ENCODE measurements at regions not wholly inside any gene's neighbourhood (a gene's known extent, or its start where the extent isn't known, plus 50 kb on each side); places are given as distances from the start of the nearest gene placed in this dataset.
A peak's percentile ranks its signal among the peaks of the same experiment; 100 is the strongest.

GRCh38 chr4:117801756-117802155 is 232.5 kb upstream of the NDST3 start:
- no peak for DNase-seq (ENCODE audit: low read depth in 2 of 2)

DNA sequence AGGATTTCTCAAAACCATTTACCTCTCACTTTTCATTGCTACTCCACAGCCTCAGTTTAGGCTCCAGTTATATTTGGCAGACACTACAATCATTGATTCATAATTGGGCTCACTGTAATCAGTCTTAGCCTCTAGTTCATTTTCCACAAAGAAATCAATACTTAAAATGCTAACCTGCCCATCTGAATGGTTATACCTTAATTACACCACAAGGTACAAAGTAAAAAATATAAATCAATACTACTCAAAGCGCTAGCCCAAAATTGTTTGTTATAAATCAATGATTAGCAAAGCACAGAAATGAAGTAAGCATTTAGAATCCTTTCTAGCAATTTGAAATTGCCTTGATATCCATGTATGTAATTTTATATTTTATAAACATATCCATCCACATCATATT is 222.6 kb upstream of the NDST3 start:
- no peak for DNase-seq (ENCODE audit: low read depth in 2 of 2)

DNA sequence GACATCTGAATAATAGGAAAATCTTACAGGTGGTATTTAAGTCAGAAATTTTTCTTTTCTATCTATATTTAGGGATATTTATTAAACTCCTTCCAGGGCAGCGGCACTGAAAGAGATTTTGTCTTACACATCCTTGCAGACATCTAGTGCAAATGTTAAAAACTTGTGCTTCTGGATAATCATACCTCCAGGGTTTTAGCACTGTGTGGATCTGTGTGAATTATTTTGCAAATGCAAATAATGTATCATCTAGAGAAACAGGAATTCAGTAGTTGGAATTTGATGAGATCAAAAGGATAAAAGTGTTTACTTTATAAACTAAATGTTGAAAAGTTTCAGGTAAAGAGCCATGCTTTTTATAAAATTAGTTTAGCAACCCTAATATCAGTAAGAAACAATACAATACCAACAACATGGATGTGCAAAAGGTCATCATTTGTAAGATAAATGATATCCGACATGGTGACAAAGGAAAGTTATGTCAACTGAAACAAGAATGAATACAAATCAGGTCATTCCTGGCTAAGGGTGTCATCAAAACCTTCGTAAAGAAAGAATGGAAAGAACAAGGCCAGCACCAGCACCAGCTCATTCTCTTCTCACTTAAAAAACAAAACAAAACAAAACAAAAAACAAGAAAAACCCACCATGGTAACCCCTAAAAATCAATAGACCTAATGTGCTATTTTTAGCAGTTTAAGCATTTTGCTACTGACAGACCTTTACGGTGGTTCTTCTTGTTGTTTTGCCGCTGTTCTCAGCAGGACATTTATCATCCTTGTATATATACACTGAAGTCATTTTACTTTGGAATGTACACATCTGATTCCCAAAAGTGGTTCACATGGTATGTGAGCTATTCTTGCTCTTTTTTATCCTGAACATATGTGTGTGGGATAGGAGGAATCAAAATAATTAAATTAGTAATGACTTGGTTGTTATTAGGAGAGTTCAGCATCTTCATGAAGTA is 219.7 kb upstream of the NDST3 start:
- DNase-seq (ENCODE audit: low read depth in 2 of 2): peak; percentile 31 to 33

DNA sequence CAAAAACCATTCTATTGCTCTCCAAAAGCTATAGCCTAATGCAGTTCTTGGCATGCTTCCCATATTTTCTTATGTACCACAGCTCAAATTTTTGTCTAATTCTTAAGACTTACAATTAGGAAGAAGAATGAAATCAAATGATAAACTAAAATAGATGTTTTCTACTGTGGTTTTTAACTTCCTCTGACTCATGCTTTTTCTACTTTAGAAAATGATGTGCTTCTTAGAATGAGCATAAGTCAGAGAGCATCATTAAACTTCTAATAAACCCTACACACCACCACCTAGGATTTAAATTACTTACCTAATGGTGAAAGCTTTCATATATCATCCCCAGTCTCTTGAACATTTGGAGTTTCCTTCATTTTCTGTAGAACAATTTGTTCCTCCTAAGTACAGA is 217.0 kb upstream of the NDST3 start:
- DNase-seq (ENCODE audit: low read depth in 2 of 2): no peak

- DNase-seq (ENCODE audit: low read depth in 2 of 2): no peak
Observed at GRCh38 chr4:117821834-117822233, 212.5 kb upstream of the NDST3 start.

DNA sequence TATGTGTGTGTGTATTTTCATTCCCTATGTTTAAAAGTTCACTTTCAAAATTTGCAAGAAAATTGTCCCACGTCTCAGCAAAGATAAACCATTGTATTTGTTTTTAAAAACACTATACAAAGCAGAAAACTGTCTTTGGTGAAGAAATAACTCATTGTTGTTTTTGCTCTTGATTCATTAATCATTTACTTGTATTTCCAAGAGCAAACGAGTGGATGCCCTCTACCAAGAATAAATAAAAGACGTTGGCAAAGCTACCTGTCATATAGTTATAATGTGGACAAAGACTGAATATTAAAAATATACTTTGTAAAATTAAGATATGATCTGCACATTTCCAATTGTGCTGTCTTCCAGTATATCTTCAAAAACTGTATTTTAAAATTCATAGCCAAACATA is 210.9 kb upstream of the NDST3 start:
- DNase-seq (ENCODE audit: low read depth in 2 of 2): no peak

DNA sequence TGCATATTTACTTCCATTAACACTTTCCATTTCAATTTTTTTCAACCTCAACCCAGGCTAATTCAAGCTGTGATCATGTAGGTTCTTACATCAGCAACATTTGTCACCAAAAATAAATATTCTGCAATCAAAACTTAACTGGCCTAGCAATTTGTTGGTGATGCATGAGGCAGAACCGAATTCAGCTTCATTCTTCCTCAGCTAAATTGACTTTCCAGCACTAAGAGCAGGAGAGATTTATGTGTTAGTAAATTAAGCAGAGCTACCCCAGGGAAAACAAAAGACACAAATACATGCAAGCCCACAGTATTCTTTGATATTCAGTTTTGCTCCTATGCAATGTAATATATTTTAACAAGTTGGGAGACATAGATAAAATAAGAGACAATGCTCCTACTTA is 208.7 kb upstream of the NDST3 start:
- no peak for DNase-seq (ENCODE audit: low read depth in 2 of 2)

DNA sequence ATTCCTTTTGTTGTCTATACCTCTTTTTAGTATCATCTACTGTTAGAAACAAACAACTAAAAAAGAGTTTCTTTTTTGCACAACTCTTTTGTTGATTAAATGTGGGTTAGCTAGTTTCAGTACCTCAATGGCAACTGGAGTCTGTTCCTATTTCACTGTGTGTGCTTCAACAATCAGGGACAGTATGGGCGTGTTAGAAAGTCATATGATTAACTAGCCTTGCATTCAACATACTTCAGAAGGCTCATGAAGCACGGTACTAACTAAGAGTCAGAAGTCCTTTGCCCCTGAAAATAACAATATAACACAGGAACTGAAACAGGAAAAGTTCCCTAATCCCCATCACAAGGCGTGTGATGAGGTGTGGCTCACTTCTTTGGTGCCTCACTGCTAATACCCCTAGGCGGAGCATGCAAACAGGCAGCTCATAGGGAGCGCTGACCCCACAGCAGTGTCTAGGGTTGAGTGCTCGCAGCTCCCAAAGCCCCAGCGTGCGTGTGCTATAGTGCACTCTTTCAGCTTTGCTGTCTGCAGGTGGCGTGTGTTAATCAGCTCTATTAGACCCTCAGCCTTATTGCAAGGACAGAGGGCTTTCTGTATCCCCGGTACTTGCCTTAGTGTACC is 203.1 kb upstream of the NDST3 start:
- DNase-seq (ENCODE audit: low read depth in 2 of 2): no peak

DNA sequence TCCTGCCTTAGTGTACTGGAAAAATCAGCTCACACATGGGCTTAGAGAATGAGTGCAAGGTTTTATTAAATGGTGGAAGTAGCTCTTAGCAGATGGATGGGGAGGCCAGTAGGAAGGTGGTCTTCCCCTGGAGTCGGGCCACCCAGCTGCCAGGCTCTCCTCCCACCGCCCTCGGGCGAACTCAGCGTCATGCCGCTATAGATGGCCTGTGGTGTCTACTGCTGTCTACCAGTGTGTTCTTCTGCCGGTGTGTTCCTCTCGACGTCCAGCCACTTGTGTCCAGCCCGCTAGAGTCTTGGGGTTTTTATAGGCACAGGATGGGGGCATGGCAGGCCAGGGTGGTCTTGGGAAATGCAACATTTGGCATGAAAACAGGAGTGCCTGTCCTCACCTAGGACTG is 198.7 kb upstream of the NDST3 start:
- no peak for DNase-seq (ENCODE audit: low read depth in 2 of 2)

GRCh38 chr4:117844594-117844993 is 189.7 kb upstream of the NDST3 start:
- DNase-seq (ENCODE audit: low read depth in 2 of 2): no peak

- no peak for DNase-seq (ENCODE audit: low read depth in 2 of 2)
Observed at GRCh38 chr4:117845270-117845669, 189.0 kb upstream of the NDST3 start.

- DNase-seq (ENCODE audit: low read depth in 2 of 2): no peak
Observed at GRCh38 chr4:117847849-117848248, 186.4 kb upstream of the NDST3 start.

- no peak for DNase-seq (ENCODE audit: low read depth in 2 of 2)
Observed at GRCh38 chr4:117868201-117868600, 166.1 kb upstream of the NDST3 start.

DNA sequence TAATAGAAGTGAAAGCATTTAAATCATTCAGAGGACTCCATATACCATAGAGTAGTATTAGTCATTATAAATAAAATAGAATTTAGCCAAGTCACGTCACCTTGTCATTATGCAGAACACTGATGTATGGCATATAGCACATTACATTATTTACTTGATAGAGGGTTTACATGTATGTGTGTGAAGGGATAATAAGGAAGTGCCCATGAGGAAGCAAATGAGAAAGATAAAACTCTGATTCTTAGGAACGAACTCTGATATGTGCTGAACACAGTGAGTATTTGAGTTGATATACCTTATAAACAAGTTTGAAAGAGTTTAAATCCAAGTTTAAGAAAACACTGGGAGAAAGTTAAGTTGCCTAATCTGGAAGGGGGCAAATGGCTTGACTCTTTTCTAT is 160.5 kb upstream of the NDST3 start:
- no peak for DNase-seq (ENCODE audit: low read depth in 2 of 2)

- no peak for DNase-seq (ENCODE audit: low read depth in 2 of 2)
Observed at GRCh38 chr4:117874216-117874615, 160.1 kb upstream of the NDST3 start.

DNA sequence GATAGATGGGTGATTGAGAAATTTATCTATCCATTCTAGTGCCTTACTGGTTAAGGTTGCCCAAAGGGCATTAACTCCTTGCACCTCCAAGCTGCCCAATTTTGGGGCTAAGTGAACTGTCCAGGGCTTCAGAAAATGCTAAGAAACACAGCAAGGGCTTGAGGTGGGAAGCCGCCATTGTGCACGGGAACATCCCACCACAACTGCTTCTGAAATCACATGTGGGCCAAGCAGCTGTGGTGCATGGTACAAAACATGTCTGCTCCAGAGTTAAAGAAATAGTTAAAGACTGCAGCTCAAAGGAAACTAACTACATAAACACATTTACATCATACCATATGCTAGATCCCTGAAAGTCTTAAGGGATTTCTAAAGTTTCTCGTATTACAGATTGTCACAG is 144.3 kb upstream of the NDST3 start:
- DNase-seq (ENCODE audit: low read depth in 2 of 2): no peak

DNA sequence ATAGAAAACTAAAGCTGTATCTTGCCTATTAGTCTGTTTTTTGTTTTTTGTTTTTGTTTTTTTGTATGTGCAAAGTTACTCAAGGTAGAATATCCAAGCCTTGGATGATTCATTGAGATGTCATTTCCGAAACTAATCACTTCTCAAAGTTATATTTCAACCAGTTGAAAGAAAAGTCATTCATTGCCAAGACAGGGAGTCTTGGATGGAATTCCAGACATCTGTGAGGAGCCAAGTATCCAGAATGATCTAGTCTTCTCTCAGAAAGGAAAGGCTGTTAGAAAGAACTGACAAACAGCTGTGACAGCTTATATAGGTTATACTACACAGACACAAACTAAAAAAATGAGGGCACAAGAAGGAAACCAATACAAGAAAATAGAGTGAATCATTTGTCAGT is 141.1 kb upstream of the NDST3 start:
- DNase-seq (ENCODE audit: low read depth in 2 of 2): peak in 1 of 2 experiments; percentile 4

- DNase-seq (ENCODE audit: low read depth in 2 of 2): no peak
Observed at GRCh38 chr4:117898496-117898895, 135.8 kb upstream of the NDST3 start.

GRCh38 chr4:117900832-117901231 is 133.5 kb upstream of the NDST3 start:
- DNase-seq (ENCODE audit: low read depth in 2 of 2): no peak

DNA sequence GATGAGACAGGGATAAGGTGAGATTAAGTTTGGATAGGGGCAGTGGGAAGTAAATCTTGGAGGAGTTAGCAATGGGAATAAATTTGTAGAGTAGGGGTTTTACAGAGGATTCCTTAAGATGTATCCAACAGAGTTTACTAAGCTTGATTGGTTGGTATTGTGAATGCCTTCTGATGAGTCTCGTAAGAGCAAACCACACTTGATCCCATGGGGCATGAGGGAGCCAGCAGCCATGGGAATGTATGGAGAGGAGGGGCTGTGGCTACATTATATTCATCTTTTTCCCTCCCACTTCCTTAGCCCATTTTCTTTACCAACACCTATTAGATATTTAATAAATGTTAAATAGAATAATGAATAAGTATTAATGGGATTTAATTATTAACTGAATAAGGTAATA is 126.6 kb upstream of the NDST3 start:
- peak in 1 of 2 experiments; percentile 4 for DNase-seq (ENCODE audit: low read depth in 2 of 2)

DNA sequence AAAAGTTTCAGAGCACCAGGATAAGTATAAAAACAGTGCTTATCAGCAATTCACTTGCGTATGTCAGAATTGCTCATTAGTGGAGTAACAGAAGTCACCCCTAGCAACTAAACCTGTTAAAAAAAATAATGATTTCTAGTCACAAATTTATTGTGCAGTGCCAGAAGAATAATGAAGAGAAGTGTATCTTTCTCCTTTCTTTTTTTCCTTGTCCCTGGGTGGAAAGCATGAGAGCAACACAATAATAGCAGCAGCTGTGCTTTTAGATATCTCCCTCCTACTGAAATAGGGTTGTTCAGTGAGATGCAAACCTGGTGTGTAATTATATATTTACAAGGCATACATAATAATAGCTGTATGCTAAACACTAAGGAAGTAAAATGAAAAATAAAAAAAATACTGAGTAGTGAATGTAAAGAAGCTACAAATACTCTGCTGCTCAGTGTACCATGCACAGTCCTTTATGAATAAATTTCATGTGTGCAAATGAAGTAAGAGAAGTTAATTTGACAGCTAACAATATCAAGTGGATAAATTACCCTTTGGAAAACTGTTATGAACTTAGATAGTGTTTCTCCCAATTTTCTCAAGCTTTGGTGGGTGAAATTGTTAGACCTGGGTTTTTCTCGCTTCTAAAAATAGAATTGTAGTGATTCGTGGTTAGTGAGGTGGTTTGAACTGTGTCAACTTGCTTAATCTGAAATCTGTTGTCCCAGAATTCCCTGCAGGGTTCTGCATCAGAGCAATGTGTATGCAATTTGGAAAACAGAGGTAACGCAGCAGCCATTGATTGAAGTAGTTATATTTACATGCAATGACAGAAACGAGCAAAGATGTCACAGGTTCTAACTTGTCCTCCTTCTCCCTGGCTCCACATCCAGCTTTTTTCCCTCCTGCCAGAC is 125.7 kb upstream of the NDST3 start:
- DNase-seq (ENCODE audit: low read depth in 2 of 2): no peak

DNA sequence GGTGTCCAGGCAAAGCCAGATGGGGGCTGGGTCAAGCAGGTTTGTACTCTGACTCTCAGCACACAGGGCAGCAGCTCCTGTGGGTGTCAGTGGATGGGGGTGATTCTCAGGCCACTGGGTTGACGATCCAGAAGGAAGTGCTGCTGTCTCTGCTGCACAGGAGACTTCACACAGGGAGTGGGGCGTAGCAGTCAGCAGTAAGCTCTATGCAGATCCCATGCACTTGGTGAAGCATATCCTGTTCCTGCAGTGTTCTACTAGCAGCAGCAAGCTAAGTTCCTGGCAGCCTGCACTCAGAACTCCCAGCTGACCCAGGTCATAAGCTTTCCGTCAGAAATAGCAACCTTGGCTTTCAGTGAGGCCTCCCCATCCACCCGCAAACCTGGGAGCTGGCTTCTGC is 117.6 kb upstream of the NDST3 start:
- no peak for DNase-seq (ENCODE audit: low read depth in 2 of 2)

Data from fibroblast of skin of left biceps (primary cell).